ENCODE measurements at regions not wholly inside any gene's neighbourhood (a gene's known extent, or its start where the extent isn't known, plus 50 kb on each side); places are given as distances from the start of the nearest gene placed in this dataset.
"Not testable (repeated sequence)": the region's sequence is repeated elsewhere in the genome, so short reads cannot be mapped to it uniquely, and the experiment has no call there.

GRCh38 chr1:60251426-60251825, 177.9 kb upstream of the C1orf87 start:
- TF ChIP-seq, protein P1, sequence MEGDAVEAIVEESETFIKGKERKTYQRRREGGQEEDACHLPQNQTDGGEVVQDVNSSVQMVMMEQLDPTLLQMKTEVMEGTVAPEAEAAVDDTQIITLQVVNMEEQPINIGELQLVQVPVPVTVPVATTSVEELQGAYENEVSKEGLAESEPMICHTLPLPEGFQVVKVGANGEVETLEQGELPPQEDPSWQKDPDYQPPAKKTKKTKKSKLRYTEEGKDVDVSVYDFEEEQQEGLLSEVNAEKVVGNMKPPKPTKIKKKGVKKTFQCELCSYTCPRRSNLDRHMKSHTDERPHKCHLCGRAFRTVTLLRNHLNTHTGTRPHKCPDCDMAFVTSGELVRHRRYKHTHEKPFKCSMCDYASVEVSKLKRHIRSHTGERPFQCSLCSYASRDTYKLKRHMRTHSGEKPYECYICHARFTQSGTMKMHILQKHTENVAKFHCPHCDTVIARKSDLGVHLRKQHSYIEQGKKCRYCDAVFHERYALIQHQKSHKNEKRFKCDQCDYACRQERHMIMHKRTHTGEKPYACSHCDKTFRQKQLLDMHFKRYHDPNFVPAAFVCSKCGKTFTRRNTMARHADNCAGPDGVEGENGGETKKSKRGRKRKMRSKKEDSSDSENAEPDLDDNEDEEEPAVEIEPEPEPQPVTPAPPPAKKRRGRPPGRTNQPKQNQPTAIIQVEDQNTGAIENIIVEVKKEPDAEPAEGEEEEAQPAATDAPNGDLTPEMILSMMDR (IDR thresholded peaks at IDR 0.05), result no peak
- ATAC-seq (ENCODE audit: low FRiP score), result no peak
- DNase-seq (ENCODE audit: low spot score), result no peak

- not testable (repeated sequence) for DNase-seq (ENCODE audit: low spot score)
Observed at GRCh38 chr1:60247467-60247866, 173.9 kb upstream of the C1orf87 start.

GRCh38 chr1:60245324-60245723, 171.8 kb upstream of the C1orf87 start:
- ATAC-seq (ENCODE audit: low FRiP score) (no peak), DNase-seq (ENCODE audit: low spot score) (no peak)
- TF ChIP-seq, protein P1 (IDR thresholded peaks at IDR 0.05), result no peak

More at GRCh38 chr1:60247467-60247866, 173.9 kb upstream of the C1orf87 start:
- not testable (repeated sequence) for ATAC-seq (ENCODE audit: low FRiP score)

DNA sequence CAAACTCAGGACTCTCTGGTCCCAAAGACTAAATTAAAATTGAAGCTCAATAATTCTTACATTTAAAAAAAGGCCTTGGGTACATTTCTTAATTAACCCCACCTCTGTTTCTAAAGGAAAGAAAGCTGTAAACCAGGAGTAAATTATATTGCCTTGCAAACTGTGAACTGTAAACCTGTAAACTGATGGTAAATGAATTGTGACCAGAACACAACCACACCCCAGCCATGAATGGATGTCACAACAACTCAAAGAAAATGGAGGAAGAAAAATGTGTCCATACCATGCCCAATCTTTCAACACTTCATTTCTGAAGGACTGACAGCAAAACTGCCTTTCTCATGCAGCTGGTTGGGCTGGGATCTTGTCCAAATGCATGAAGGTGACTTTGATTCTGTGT, 171.3 kb upstream of the C1orf87 start:
- TF ChIP-seq, protein P1 (IDR thresholded peaks at IDR 0.05), result no peak
- no peak for ATAC-seq (ENCODE audit: low FRiP score)

GRCh38 chr1:60235275-60235674, 161.7 kb upstream of the C1orf87 start:
- DNase-seq (ENCODE audit: low spot score) (no peak), ATAC-seq (ENCODE audit: low FRiP score) (no peak)
- TF ChIP-seq, protein P1 (IDR thresholded peaks at IDR 0.05), result no peak

More for the DNA sequence above, 171.3 kb upstream of the C1orf87 start:
- DNase-seq (ENCODE audit: low spot score), result no peak

DNA sequence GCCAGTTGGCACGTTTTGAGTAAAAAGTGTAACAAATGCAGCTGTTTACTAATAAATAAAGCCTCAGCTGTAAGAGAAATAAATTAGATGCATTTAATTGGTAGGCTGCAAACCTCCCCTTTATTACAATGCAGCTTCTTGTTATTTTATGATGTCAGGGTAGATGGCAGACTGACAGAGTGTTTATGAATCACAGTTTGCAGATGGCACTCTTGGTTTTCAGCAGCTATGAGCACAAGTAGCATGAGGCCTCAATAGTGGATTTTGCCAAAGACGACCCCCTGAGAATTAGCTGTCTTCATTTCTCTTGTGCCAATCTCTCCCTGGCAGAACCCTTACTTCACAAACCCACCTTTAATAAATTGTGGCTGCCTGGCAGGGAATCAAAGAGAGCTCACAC, 161.2 kb upstream of the C1orf87 start:
- ATAC-seq (ENCODE audit: low FRiP score) (no peak), DNase-seq (ENCODE audit: low spot score) (no peak)
- TF ChIP-seq, protein P1 (IDR thresholded peaks at IDR 0.05), result no peak

GRCh38 chr1:60229821-60230220, 156.3 kb upstream of the C1orf87 start:
- TF ChIP-seq, protein P1 (IDR thresholded peaks at IDR 0.05), result no peak
- no peak for ATAC-seq (ENCODE audit: low FRiP score)

DNA sequence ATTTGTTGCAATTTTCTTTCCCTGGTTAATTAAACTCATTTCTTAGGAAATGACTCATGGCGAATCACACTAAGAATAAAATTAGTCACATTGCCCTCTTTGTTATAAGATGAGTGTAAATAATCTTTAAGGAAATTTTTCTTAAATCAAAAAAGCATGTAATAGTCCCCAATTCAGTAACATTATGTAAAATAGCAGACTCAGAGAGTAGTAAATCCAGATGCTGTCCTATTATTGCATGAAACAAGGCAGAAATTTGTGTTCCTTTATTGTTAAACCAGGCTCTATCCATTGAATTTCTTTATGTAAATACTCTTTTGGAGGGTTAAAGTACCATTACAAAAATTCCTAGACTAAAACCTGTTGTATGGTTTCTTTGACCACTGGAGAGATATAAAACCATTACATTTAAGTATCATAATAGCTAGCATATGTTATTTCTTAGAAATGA, 154.5 kb upstream of the C1orf87 start:
- TF ChIP-seq, protein P1 (IDR thresholded peaks at IDR 0.05), result no peak
- ATAC-seq (ENCODE audit: low FRiP score), result no peak

More at GRCh38 chr1:60229821-60230220, 156.3 kb upstream of the C1orf87 start:
- DNase-seq (ENCODE audit: low spot score), result no peak

More for the DNA sequence above, 154.5 kb upstream of the C1orf87 start:
- DNase-seq (ENCODE audit: low spot score), result no peak
